ENCODE measurements at regions not wholly inside any gene's neighbourhood (a gene's known extent, or its start where the extent isn't known, plus 50 kb on each side); places are given as distances from the start of the nearest gene placed in this dataset.

DNA sequence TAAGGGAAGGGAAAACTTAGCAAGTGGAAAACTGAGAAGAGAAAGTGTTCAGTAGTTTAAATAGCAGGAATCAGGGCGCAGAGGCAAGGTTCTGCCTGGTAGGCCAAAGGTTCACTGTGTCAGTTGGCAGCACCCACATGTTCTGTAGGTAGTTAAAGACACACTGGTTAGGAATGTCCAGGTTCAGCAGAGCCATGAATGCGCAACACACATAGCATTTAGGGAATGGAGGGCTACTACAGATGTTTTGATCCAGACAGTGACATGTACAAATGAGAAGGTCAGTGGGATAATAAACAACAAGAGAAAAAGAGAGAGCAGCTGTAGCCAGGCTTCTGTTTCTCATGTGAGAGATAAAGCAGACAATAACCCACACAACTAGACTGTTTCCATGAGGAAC is 56.2 kb upstream of the ARHGAP42 start:
- ATAC-seq, result peak in 3 of 4 donors; percentile 50 to 79 (median 67)
- no peaks in the 10 kb centered on the region for H3K36me3 ChIP-seq (ENCODE audit: insufficient read depth in 1 of 2, low read depth in 1 of 2)
- H3K27me3 ChIP-seq (ENCODE audit: insufficient read depth in 3 of 3, low read length in 2 of 3), result no peaks in the 10 kb centered on the region
- peaks cover 10% of the 10 kb centered on the region for H3K4me1 ChIP-seq
- TF ChIP-seq, protein P1, sequence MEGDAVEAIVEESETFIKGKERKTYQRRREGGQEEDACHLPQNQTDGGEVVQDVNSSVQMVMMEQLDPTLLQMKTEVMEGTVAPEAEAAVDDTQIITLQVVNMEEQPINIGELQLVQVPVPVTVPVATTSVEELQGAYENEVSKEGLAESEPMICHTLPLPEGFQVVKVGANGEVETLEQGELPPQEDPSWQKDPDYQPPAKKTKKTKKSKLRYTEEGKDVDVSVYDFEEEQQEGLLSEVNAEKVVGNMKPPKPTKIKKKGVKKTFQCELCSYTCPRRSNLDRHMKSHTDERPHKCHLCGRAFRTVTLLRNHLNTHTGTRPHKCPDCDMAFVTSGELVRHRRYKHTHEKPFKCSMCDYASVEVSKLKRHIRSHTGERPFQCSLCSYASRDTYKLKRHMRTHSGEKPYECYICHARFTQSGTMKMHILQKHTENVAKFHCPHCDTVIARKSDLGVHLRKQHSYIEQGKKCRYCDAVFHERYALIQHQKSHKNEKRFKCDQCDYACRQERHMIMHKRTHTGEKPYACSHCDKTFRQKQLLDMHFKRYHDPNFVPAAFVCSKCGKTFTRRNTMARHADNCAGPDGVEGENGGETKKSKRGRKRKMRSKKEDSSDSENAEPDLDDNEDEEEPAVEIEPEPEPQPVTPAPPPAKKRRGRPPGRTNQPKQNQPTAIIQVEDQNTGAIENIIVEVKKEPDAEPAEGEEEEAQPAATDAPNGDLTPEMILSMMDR (IDR thresholded peaks at IDR 0.05), result no peak
- 57 to 74% (median 64%) methylated on average over 2 of the region's 2 CpGs for whole genome bisulfite sequencing, 3 donors
- peak overlapping the region; percentile 19 for H3K27ac ChIP-seq
- intact Hi-C loops (cut with DNase I), result no loop called here
- H3K4me3 ChIP-seq, result no peak overlapping the region
- DNase-seq, result no peak
- no peaks in the 10 kb centered on the region for H3K9me3 ChIP-seq

DNA sequence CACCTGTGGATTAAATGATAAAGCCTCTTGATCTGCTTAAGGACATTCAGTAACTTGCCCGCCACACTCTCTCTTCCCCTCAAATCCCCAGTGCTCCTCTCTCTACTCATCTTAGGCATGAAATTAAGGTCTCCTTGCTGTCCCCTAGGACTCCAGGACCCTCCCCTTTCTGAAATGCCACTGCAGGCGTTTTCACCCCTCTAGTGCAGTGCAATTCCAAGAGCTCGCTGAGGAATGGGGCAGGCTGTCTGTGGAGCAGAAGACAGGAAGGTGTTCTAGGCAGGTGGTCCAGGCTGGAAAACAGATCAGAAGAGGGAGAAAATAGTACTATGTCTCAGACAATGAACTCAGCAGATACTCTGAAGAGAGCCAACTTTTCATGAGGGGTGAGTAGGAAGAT is 55.8 kb upstream of the ARHGAP42 start:
- Histone ChIP-seq H3K36me3 (ENCODE audit: insufficient read depth in 1 of 2, low read depth in 1 of 2) (no peaks in the 10 kb centered on the region), H3K27ac (peak overlapping the region; percentile 19), H3K4me1 (peaks cover 10% of the 10 kb centered on the region), H3K4me3 (no peak overlapping the region), H3K27me3 (ENCODE audit: insufficient read depth in 3 of 3, low read length in 2 of 3) (no peaks in the 10 kb centered on the region), H3K9me3 (no peaks in the 10 kb centered on the region)
- intact Hi-C loops (cut with DNase I), result no loop called here
- TF ChIP-seq, protein P1 (IDR thresholded peaks at IDR 0.05), result no peak
- DNase-seq (no peak), ATAC-seq (peak in 2 of 4 donors; percentile 27 to 44)
- 53 to 59% (median 56%) methylated on average over 3 of the region's 3 CpGs for WGBS, 3 donors

DNA sequence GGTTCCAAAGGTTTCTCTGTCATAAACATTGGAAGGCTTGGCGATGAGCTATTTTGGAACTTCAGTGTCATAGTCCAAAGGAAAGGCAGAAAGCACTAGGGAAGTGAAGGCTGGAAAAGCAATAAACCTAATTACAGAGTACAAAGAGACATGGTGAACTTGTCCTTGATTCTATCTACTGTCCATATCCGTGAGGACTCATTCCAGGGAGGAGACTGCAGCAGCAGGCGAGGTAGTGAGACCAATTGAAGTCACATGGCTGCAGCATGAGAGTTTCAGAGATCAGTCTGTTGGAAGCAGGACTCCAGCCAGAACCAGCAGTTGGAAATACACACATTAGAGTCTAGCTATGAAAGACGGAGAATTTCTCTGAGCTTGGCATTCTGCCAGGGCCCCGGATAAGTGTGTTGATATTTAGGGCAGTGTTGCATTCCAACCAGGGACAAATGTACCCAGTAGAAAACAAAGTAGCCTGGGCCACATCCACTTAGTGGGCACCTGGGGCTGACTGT is 54.1 kb upstream of the ARHGAP42 start:
- WGBS, 3 donors, result 1 to 4% (median 2%) methylated on average over 5 of the region's 5 CpGs
- intact Hi-C loops (cut with DNase I), result no loop called here
- no peak overlapping the region for H3K4me3 ChIP-seq
- peak; percentile 61 to 78 (median 62) for ATAC-seq
- H3K27me3 ChIP-seq (ENCODE audit: insufficient read depth in 3 of 3, low read length in 2 of 3), result no peaks in the 10 kb centered on the region
- no peaks in the 10 kb centered on the region for H3K9me3 ChIP-seq
- DNase-seq, result peak; percentile 29 to 58
- H3K4me1 ChIP-seq, result peaks cover 10% of the 10 kb centered on the region
- H3K36me3 ChIP-seq (ENCODE audit: insufficient read depth in 1 of 2, low read depth in 1 of 2), result no peaks in the 10 kb centered on the region
- H3K27ac ChIP-seq, result peak overlapping the region; percentile 69
- TF ChIP-seq, protein P1 (IDR thresholded peaks at IDR 0.05), result no peak

DNA sequence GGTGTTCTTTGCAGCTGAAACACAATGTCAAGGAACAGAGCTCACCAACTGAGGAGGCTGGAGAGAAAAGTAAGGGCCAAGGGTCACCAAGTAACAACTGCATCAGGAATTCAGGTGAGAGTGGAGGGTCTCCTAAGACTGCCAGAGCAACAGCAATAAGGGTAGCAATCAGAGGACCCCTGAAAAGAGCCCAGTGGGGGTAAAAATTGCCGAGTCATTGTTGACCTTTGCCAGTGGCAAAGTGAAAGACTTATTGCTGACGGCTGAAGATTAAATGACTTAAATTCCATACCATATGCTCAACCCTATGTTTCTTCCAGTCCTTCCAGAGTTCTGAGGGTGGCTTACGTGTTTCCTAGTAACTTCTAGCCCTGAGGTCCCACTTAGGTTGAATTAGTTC is 51.9 kb upstream of the ARHGAP42 start:
- Histone ChIP-seq H3K9me3 (no peaks in the 10 kb centered on the region), H3K27me3 (ENCODE audit: insufficient read depth in 3 of 3, low read length in 2 of 3) (no peaks in the 10 kb centered on the region), H3K36me3 (ENCODE audit: insufficient read depth in 1 of 2, low read depth in 1 of 2) (no peaks in the 10 kb centered on the region), H3K4me3 (no peak overlapping the region), H3K27ac (no peak overlapping the region), H3K4me1 (peaks cover 13% of the 10 kb centered on the region)
- DNase-seq, result no peak
- TF ChIP-seq, protein P1 (IDR thresholded peaks at IDR 0.05), result no peak
- WGBS, 3 donors, result 76 to 84% (median 81%) methylated on average over 3 of the region's 3 CpGs
- intact Hi-C loops (cut with DNase I), result no loop called here
- no peak for ATAC-seq

DNA sequence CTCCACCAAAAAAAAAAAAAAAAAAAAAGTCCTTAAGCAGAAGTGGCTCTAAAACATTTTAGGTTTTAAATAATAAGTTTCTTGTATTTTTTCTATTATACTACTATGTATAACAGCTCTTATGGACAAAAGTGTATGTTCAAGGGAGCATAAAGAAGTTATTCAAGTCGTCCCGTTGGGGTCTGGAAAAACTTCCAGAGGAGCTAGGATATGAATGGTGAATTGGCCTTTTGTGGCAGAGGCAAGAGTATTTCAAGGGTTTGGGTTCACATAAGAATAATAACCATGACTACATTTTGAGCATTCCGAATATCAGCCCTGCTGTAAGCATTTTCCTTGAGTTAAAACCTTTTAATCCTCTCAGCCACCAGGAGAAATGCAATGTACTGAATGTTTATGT is 50.6 kb upstream of the ARHGAP42 start:
- WGBS, 3 donors, result 67 to 82% (median 78%) methylated on average over 3 of the region's 3 CpGs
- Histone ChIP-seq H3K9me3 (no peaks in the 10 kb centered on the region), H3K27ac (no peak overlapping the region), H3K27me3 (ENCODE audit: insufficient read depth in 3 of 3, low read length in 2 of 3) (no peaks in the 10 kb centered on the region), H3K4me1 (peaks cover 8% of the 10 kb centered on the region), H3K4me3 (no peak overlapping the region), H3K36me3 (ENCODE audit: insufficient read depth in 1 of 2, low read depth in 1 of 2) (no peaks in the 10 kb centered on the region)
- ATAC-seq (no peak), DNase-seq (no peak)
- intact Hi-C loops (cut with DNase I), result no loop called here
- TF ChIP-seq, protein P1 (IDR thresholded peaks at IDR 0.05), result no peak

Measured in psoas muscle (tissue), 7 donors.